HG02885 (cell line): ENCODE measurements at regions not wholly inside any gene's neighbourhood (a gene's known extent, or its start where the extent isn't known, plus 50 kb on each side); places are given as distances from the start of the nearest gene placed in this dataset.
"Not testable (repeated sequence)": the region's sequence is repeated elsewhere in the genome, so short reads cannot be mapped to it uniquely, and the experiment has no call there.

Experiments used
- ATAC-seq: cut with Tn5 transposase; IDR thresholded peaks from one replicate; pipeline ENCODE4 v1.9.1; 2021; ENCODE audit warnings: mild to moderate bottlenecking; ENCODE audit not compliant: unreplicated experiment, poor library complexity

- no peak for ATAC-seq
Measured at GRCh38 chr9:75505654-75506053, 384.8 kb upstream of the PCSK5 start.

- no peak for ATAC-seq
Measured at GRCh38 chr9:75529463-75529862, 361.0 kb upstream of the PCSK5 start.

GRCh38 chr9:75531588-75531987 lies 358.9 kb upstream of the PCSK5 start:
- ATAC-seq: no peak

- ATAC-seq: no peak
Measured at GRCh38 chr9:75532233-75533050, 358.0 kb upstream of the PCSK5 start.

- ATAC-seq: no peak
Measured at GRCh38 chr9:75539523-75539922, 350.9 kb upstream of the PCSK5 start.

GRCh38 chr9:75540185-75540584 lies 350.3 kb upstream of the PCSK5 start:
- no peak for ATAC-seq

- ATAC-seq: no peak
Measured at GRCh38 chr9:75541734-75542133, 348.7 kb upstream of the PCSK5 start.

- ATAC-seq: no peak
Measured at GRCh38 chr9:75544815-75545214, 345.7 kb upstream of the PCSK5 start.

- ATAC-seq: peak; percentile 59
Measured at GRCh38 chr9:75545287-75545686, 345.2 kb upstream of the PCSK5 start.

- ATAC-seq: no peak
Measured at GRCh38 chr9:75548871-75549270, 341.6 kb upstream of the PCSK5 start.

GRCh38 chr9:75551861-75552260 lies 338.6 kb upstream of the PCSK5 start:
- no peak for ATAC-seq

- no peak for ATAC-seq
Measured at GRCh38 chr9:75552941-75553340, 337.5 kb upstream of the PCSK5 start.

GRCh38 chr9:75566813-75567212 lies 323.7 kb upstream of the PCSK5 start:
- not testable (repeated sequence) for ATAC-seq

- no peak for ATAC-seq
Measured at GRCh38 chr9:75570538-75570937, 319.9 kb upstream of the PCSK5 start.

- ATAC-seq: no peak
Measured at GRCh38 chr9:75574569-75574968, 315.9 kb upstream of the PCSK5 start.

GRCh38 chr9:75582870-75583269 lies 307.6 kb upstream of the PCSK5 start:
- no peak for ATAC-seq

- peak; percentile 62 for ATAC-seq
Measured at GRCh38 chr9:75588808-75589207, 301.7 kb upstream of the PCSK5 start.

GRCh38 chr9:75589497-75589896 lies 301.0 kb upstream of the PCSK5 start:
- no peak for ATAC-seq

GRCh38 chr9:75591972-75592371 lies 298.5 kb upstream of the PCSK5 start:
- no peak for ATAC-seq

- no peak for ATAC-seq
Measured at GRCh38 chr9:75592586-75592985, 297.9 kb upstream of the PCSK5 start.

- ATAC-seq: no peak
Measured at GRCh38 chr9:75593920-75594319, 296.6 kb upstream of the PCSK5 start.

GRCh38 chr9:75599126-75599525 lies 291.3 kb upstream of the PCSK5 start:
- ATAC-seq: no peak
